DOHH2 (cell line): ENCODE measurements at regions not wholly inside any gene's neighbourhood (a gene's known extent, or its start where the extent isn't known, plus 50 kb on each side); places are given as distances from the start of the nearest gene placed in this dataset.

Source experiments
- H3F3A ChIP-seq: fragments of 200-600 bp; sonication (generic), shearing (Covaris generic); 2 replicates; pipeline ENCODE4 v1.6.0; 2016; ENCODE audit warnings: antibody characterized with exemption, mild to moderate bottlenecking; ENCODE audit not compliant: control insufficient read depth, insufficient read depth
- H3K27ac ChIP-seq: fragments of 200-600 bp; sonication (generic); 2 replicates; pipeline ENCODE4 v1.5.1; 2014; ENCODE audit warnings: low read depth, mild to moderate bottlenecking, low read length, moderate library complexity
- H3K27me3 ChIP-seq: fragments of 200-600 bp; sonication (generic); 2 replicates; pipeline ENCODE4 v1.6.1; 2014; ENCODE audit warnings: mild to moderate bottlenecking, low read length, mixed read lengths; ENCODE audit not compliant: control insufficient read depth
- H3K36me3 ChIP-seq: fragments of 200-600 bp; sonication (generic); 2 replicates; pipeline ENCODE4 v1.6.1; 2014; ENCODE audit warnings: mild to moderate bottlenecking, low read length, moderate library complexity, mixed read lengths; ENCODE audit not compliant: control insufficient read depth
- H3K4me1 ChIP-seq: fragments of 200-600 bp; sonication (generic); 2 replicates; pipeline ENCODE4 v1.6.1; 2014; ENCODE audit warnings: mild to moderate bottlenecking, low read length, mixed read lengths; ENCODE audit not compliant: control insufficient read depth
- H3K4me2 ChIP-seq: fragments of 200-600 bp; sonication (generic); 2 replicates; pipeline ENCODE4 v1.6.0; 2014; ENCODE audit warnings: mild to moderate bottlenecking, low read length, moderate library complexity
- H3K4me3 ChIP-seq: fragments of 200-600 bp; sonication (generic); 2 replicates; pipeline ENCODE4 v1.5.1; 2014; ENCODE audit warnings: mild to moderate bottlenecking, low read length, mixed read lengths
- H3K79me2 ChIP-seq: fragments of 200-600 bp; sonication (generic); 2 replicates; pipeline ENCODE4 v1.6.1; 2014; ENCODE audit warnings: mild to moderate bottlenecking, low read length, mixed read lengths; ENCODE audit not compliant: control insufficient read depth
- H3K9me2 ChIP-seq: fragments of 200-600 bp; sonication (generic); replicated peaks from 2 replicates; pipeline ENCODE4 v1.6.1; 2014; ENCODE audit warnings: mild to moderate bottlenecking, low read length, mixed read lengths; ENCODE audit not compliant: control insufficient read depth
- H3K9me3 ChIP-seq: fragments of 200-600 bp; sonication (generic); 2 replicates; pipeline ENCODE4 v1.6.1; 2014; ENCODE audit warnings: antibody characterized with exemption, low read length, mixed read lengths; ENCODE audit not compliant: control insufficient read depth, insufficient read depth
- H4K20me1 ChIP-seq: fragments of 200-600 bp; sonication (generic); 2 replicates; pipeline ENCODE4 v1.6.0; 2014; ENCODE audit warnings: low read depth, mild to moderate bottlenecking, antibody characterized with exemption, low read length, moderate library complexity; ENCODE audit not compliant: control insufficient read depth, insufficient read depth
- CTCF ChIP-seq: fragments of 200-600 bp; sonication (generic); IDR thresholded peaks from one replicate; pipeline ENCODE4 v1.5.1; 2014; ENCODE audit warnings: antibody characterized with exemption, mild to moderate bottlenecking, low read depth, low read length; ENCODE audit not compliant: poor library complexity, severe bottlenecking
- EZH2phosphoT487 ChIP-seq: fragments of 200-600 bp; sonication (generic); IDR thresholded peaks from 2 replicates; pipeline ENCODE4 v1.6.1; 2017; ENCODE audit warnings: borderline replicate concordance, mild to moderate bottlenecking, antibody characterized with exemption, low read length, moderate library complexity, mixed read lengths

GRCh38 chr20:24146231-24146634, 157.7 kb upstream of the GGTLC1 start:
- Histone ChIP-seq H3K4me2 (no peak overlapping the region), H3K27me3 (no peaks in the 10 kb centered on the region), H3K9me3 (peaks cover 9% of the 10 kb centered on the region; the same call in 1 of the 2 replicates), H4K20me1 (no peaks in the 10 kb centered on the region), H3F3A (no peaks in the 10 kb centered on the region), H3K36me3 (no peaks in the 10 kb centered on the region), H3K9me2 (no peaks in the 10 kb centered on the region), H3K27ac (no peak overlapping the region), H3K79me2 (no peaks in the 10 kb centered on the region), H3K4me1 (0 out of 2 replicates have a peak, but pooled peaks cover 5% of the 10 kb centered on the region), H3K4me3 (no peak overlapping the region)
- no peak for TF ChIP-seq CTCF
- no peak for TF ChIP-seq EZH2phosphoT487

GRCh38 chr20:24144371-24144770, 155.8 kb upstream of the GGTLC1 start:
- H3F3A ChIP-seq: no peaks in the 10 kb centered on the region
- H3K4me2 ChIP-seq: no peak overlapping the region
- H3K27ac ChIP-seq: no peak overlapping the region
- no peaks in the 10 kb centered on the region for H4K20me1 ChIP-seq
- H3K9me2 ChIP-seq: no peaks in the 10 kb centered on the region
- no peaks in the 10 kb centered on the region for H3K36me3 ChIP-seq
- H3K9me3 ChIP-seq: peaks cover 15% of the 10 kb centered on the region; the same call in 1 of the 2 replicates
- no peaks in the 10 kb centered on the region for H3K27me3 ChIP-seq
- H3K79me2 ChIP-seq: no peaks in the 10 kb centered on the region
- H3K4me3 ChIP-seq: no peak overlapping the region
- H3K4me1 ChIP-seq: 0 out of 2 replicates have a peak, but pooled peaks cover 5% of the 10 kb centered on the region
- TF ChIP-seq EZH2phosphoT487 (no peak), CTCF (no peak)

- H3K4me3 ChIP-seq: no peak overlapping the region
- H3K27ac ChIP-seq: no peak overlapping the region
- no peaks in the 10 kb centered on the region for H3F3A ChIP-seq
- no peaks in the 10 kb centered on the region for H4K20me1 ChIP-seq
- H3K27me3 ChIP-seq: no peaks in the 10 kb centered on the region
- peaks cover 11% of the 10 kb centered on the region; the same call in 1 of the 2 replicates for H3K9me3 ChIP-seq
- TF ChIP-seq EZH2phosphoT487 (no peak), CTCF (no peak)
- no peaks in the 10 kb centered on the region for H3K79me2 ChIP-seq
- H3K4me1 ChIP-seq: no peaks in the 10 kb centered on the region
- no peaks in the 10 kb centered on the region for H3K36me3 ChIP-seq
- no peak overlapping the region for H3K4me2 ChIP-seq
- no peaks in the 10 kb centered on the region for H3K9me2 ChIP-seq
These were observed 152.5 kb upstream of the GGTLC1 start for GRCh38 chr20:24141111-24141510.

- peaks cover 11% of the 10 kb centered on the region; the same call in 1 of the 2 replicates for H3K9me3 ChIP-seq
- no peaks in the 10 kb centered on the region for H4K20me1 ChIP-seq
- TF ChIP-seq EZH2phosphoT487 (no peak), CTCF (no peak)
- no peak overlapping the region for H3K4me3 ChIP-seq
- no peaks in the 10 kb centered on the region for H3K79me2 ChIP-seq
- H3K36me3 ChIP-seq: no peaks in the 10 kb centered on the region
- H3K27ac ChIP-seq: no peak overlapping the region
- no peaks in the 10 kb centered on the region for H3K27me3 ChIP-seq
- no peaks in the 10 kb centered on the region for H3K4me1 ChIP-seq
- no peaks in the 10 kb centered on the region for H3K9me2 ChIP-seq
- no peaks in the 10 kb centered on the region for H3F3A ChIP-seq
- H3K4me2 ChIP-seq: no peak overlapping the region
These were observed 151.3 kb upstream of the GGTLC1 start for GRCh38 chr20:24139846-24140245.
